ENCODE measurements at regions not wholly inside any gene's neighbourhood (a gene's known extent, or its start where the extent isn't known, plus 50 kb on each side); places are given as distances from the start of the nearest gene placed in this dataset.

GRCh38 chr9:32278991-32279390 is 105.5 kb upstream of the ACO1 start:
- TF ChIP-seq, protein P1, sequence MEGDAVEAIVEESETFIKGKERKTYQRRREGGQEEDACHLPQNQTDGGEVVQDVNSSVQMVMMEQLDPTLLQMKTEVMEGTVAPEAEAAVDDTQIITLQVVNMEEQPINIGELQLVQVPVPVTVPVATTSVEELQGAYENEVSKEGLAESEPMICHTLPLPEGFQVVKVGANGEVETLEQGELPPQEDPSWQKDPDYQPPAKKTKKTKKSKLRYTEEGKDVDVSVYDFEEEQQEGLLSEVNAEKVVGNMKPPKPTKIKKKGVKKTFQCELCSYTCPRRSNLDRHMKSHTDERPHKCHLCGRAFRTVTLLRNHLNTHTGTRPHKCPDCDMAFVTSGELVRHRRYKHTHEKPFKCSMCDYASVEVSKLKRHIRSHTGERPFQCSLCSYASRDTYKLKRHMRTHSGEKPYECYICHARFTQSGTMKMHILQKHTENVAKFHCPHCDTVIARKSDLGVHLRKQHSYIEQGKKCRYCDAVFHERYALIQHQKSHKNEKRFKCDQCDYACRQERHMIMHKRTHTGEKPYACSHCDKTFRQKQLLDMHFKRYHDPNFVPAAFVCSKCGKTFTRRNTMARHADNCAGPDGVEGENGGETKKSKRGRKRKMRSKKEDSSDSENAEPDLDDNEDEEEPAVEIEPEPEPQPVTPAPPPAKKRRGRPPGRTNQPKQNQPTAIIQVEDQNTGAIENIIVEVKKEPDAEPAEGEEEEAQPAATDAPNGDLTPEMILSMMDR (IDR thresholded peaks at IDR 0.05; ENCODE audit: low read depth, low read length, poor library complexity, severe bottlenecking), result no peak
- TF ChIP-seq EZH2phosphoT487 (IDR thresholded peaks at IDR 0.05; ENCODE audit: borderline replicate concordance, low read length), result no peak
- Histone ChIP-seq H3K79me2 (ENCODE audit: control insufficient read depth, low read length) (no peaks in the 10 kb centered on the region), H4K20me1 (ENCODE audit: control insufficient read depth, insufficient read depth, low read depth, low read length) (no peaks in the 10 kb centered on the region)

GRCh38 chr9:32289756-32290155 is 94.7 kb upstream of the ACO1 start:
- Histone ChIP-seq H3K36me3 (ENCODE audit: control insufficient read depth, low read length) (no peaks in the 10 kb centered on the region), H4K20me1 (ENCODE audit: control insufficient read depth, insufficient read depth, low read depth, low read length) (no peaks in the 10 kb centered on the region), H3K27me3 (ENCODE audit: control insufficient read depth, low read length) (no peaks in the 10 kb centered on the region), H3K79me2 (ENCODE audit: control insufficient read depth, low read length) (no peaks in the 10 kb centered on the region), H3K4me3 (ENCODE audit: low read length) (no peak overlapping the region), H3F3A (ENCODE audit: control insufficient read depth, insufficient read depth) (no peaks in the 10 kb centered on the region), H3K9me3 (ENCODE audit: control insufficient read depth, insufficient read depth, low read length) (no peaks in the 10 kb centered on the region), H3K4me1 (ENCODE audit: control insufficient read depth, low read length) (no peaks in the 10 kb centered on the region), H3K4me2 (ENCODE audit: low read length) (no peak overlapping the region), H3K9me2 (replicated peaks; ENCODE audit: control insufficient read depth, low read length) (no peaks in the 10 kb centered on the region), H3K27ac (ENCODE audit: low read depth, low read length) (no peak overlapping the region)
- TF ChIP-seq, protein P1 (IDR thresholded peaks at IDR 0.05; ENCODE audit: low read depth, low read length, poor library complexity, severe bottlenecking), result no peak
- TF ChIP-seq EZH2phosphoT487 (IDR thresholded peaks at IDR 0.05; ENCODE audit: borderline replicate concordance, low read length), result no peak

More at GRCh38 chr9:32278991-32279390, 105.5 kb upstream of the ACO1 start:
- H3K27me3 ChIP-seq (ENCODE audit: control insufficient read depth, low read length), result no peaks in the 10 kb centered on the region
- H3K4me2 ChIP-seq (ENCODE audit: low read length), result no peak overlapping the region
- H3K36me3 ChIP-seq (ENCODE audit: control insufficient read depth, low read length), result no peaks in the 10 kb centered on the region
- no peak overlapping the region for H3K27ac ChIP-seq (ENCODE audit: low read depth, low read length)
- H3K9me2 ChIP-seq (replicated peaks; ENCODE audit: control insufficient read depth, low read length), result no peaks in the 10 kb centered on the region
- no peaks in the 10 kb centered on the region for H3F3A ChIP-seq (ENCODE audit: control insufficient read depth, insufficient read depth)
- H3K4me1 ChIP-seq (ENCODE audit: control insufficient read depth, low read length), result no peaks in the 10 kb centered on the region
- H3K4me3 ChIP-seq (ENCODE audit: low read length), result no peak overlapping the region
- H3K9me3 ChIP-seq (ENCODE audit: control insufficient read depth, insufficient read depth, low read length), result no peaks in the 10 kb centered on the region

GRCh38 chr9:32291370-32291769 is 93.1 kb upstream of the ACO1 start:
- Histone ChIP-seq H3F3A (ENCODE audit: control insufficient read depth, insufficient read depth) (no peaks in the 10 kb centered on the region), H3K27ac (ENCODE audit: low read depth, low read length) (no peak overlapping the region), H3K9me3 (ENCODE audit: control insufficient read depth, insufficient read depth, low read length) (no peaks in the 10 kb centered on the region), H3K79me2 (ENCODE audit: control insufficient read depth, low read length) (no peaks in the 10 kb centered on the region), H3K4me2 (ENCODE audit: low read length) (no peak overlapping the region), H3K9me2 (replicated peaks; ENCODE audit: control insufficient read depth, low read length) (no peaks in the 10 kb centered on the region), H3K4me3 (ENCODE audit: low read length) (no peak overlapping the region), H3K36me3 (ENCODE audit: control insufficient read depth, low read length) (no peaks in the 10 kb centered on the region), H4K20me1 (ENCODE audit: control insufficient read depth, insufficient read depth, low read depth, low read length) (no peaks in the 10 kb centered on the region), H3K4me1 (ENCODE audit: control insufficient read depth, low read length) (no peaks in the 10 kb centered on the region), H3K27me3 (ENCODE audit: control insufficient read depth, low read length) (no peaks in the 10 kb centered on the region)
- TF ChIP-seq, protein P1 (IDR thresholded peaks at IDR 0.05; ENCODE audit: low read depth, low read length, poor library complexity, severe bottlenecking), result no peak
- no peak for TF ChIP-seq EZH2phosphoT487 (IDR thresholded peaks at IDR 0.05; ENCODE audit: borderline replicate concordance, low read length)

DNA sequence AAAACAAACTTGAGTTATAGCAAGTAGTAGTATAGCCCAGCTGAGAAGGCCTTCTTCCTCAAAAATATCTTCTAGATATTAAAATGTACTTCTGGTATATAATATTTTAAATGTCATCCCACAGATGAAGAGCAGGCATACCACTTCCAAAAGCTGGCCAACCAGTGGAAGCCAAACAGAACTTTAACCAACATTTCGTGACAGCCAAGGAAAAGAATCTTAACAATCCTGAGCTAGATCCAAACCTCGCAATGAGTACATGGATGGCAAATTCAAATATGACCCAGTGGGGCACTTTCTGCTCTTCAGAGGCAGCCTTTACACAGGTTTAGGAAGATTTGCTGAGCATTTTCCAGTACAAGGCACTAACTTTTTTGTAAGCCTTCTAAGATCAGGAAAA is 91.8 kb upstream of the ACO1 start:
- no peak for TF ChIP-seq EZH2phosphoT487 (IDR thresholded peaks at IDR 0.05; ENCODE audit: borderline replicate concordance, low read length)
- TF ChIP-seq, protein P1 (IDR thresholded peaks at IDR 0.05; ENCODE audit: low read depth, low read length, poor library complexity, severe bottlenecking), result no peak
- Histone ChIP-seq H3K27me3 (ENCODE audit: control insufficient read depth, low read length) (no peaks in the 10 kb centered on the region), H4K20me1 (ENCODE audit: control insufficient read depth, insufficient read depth, low read depth, low read length) (no peaks in the 10 kb centered on the region)

More for the DNA sequence above, 91.8 kb upstream of the ACO1 start:
- no peaks in the 10 kb centered on the region for H3K9me3 ChIP-seq (ENCODE audit: control insufficient read depth, insufficient read depth, low read length)
- no peaks in the 10 kb centered on the region for H3K36me3 ChIP-seq (ENCODE audit: control insufficient read depth, low read length)
- H3K4me3 ChIP-seq (ENCODE audit: low read length), result no peak overlapping the region
- H3K4me2 ChIP-seq (ENCODE audit: low read length), result no peak overlapping the region
- H3F3A ChIP-seq (ENCODE audit: control insufficient read depth, insufficient read depth), result no peaks in the 10 kb centered on the region
- no peaks in the 10 kb centered on the region for H3K9me2 ChIP-seq (replicated peaks; ENCODE audit: control insufficient read depth, low read length)
- H3K27ac ChIP-seq (ENCODE audit: low read depth, low read length), result no peak overlapping the region
- H3K4me1 ChIP-seq (ENCODE audit: control insufficient read depth, low read length), result no peaks in the 10 kb centered on the region
- no peaks in the 10 kb centered on the region for H3K79me2 ChIP-seq (ENCODE audit: control insufficient read depth, low read length)

Measured in DOHH2 (cell line).